ENCODE measurements at regions not wholly inside any gene's neighbourhood (a gene's known extent, or its start where the extent isn't known, plus 50 kb on each side); places are given as distances from the start of the nearest gene placed in this dataset.

DNA sequence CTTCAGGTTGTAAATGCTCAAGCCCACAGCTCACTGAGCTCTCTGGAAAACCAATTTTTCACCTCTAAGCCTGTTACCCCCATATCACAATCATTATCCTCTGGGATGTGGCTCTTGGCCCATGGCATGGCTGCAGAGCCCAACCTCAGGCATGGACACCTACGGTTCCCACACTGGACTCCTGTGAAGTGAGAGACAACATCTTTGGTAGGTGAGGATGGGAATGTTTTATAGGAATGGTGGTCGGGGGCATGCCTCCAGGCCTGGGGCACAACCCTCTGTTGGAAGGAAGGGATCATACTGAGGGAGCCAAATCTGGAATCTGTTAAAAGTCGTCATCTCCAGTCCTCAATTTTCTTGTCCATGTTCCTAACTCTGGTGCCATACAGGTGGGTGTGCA lies 179.1 kb downstream of the FOXD2 start:
- TF ChIP-seq CTCF (IDR thresholded peaks at IDR 0.05; ENCODE audit: low read length) (no peak), EZH2 (IDR thresholded peaks at IDR 0.05; ENCODE audit: borderline replicate concordance, low read length) (no peak)

Data from OCI-LY1 (cell line).